Adipocyte (in vitro differentiated cells): ENCODE measurements at regions not wholly inside any gene's neighbourhood (a gene's known extent, or its start where the extent isn't known, plus 50 kb on each side); places are given as distances from the start of the nearest gene placed in this dataset.

Experiments used
- DNase-seq: peaks from one replicate; pipeline ENCODE4 v3.0.0-alpha.2; 2015; ENCODE audit warnings: low read depth
- H3K27me3 ChIP-seq: replicated peaks from 2 replicates; pipeline ENCODE4 v1.7.0; 2013; ENCODE audit warnings: mild to moderate bottlenecking, low read length, moderate library complexity; ENCODE audit not compliant: control insufficient read depth, insufficient read depth
- H3K36me3 ChIP-seq: 2 replicates; pipeline ENCODE4 v1.7.0; 2013; ENCODE audit warnings: low read length, mild to moderate bottlenecking, moderate library complexity; ENCODE audit not compliant: control insufficient read depth, insufficient read depth, severe bottlenecking
- H3K4me1 ChIP-seq: 2 replicates; pipeline ENCODE4 v1.7.0; 2013; ENCODE audit warnings: mild to moderate bottlenecking, low read length, moderate library complexity; ENCODE audit not compliant: control insufficient read depth, insufficient read depth
- H3K4me3 ChIP-seq: 2 replicates; pipeline ENCODE4 v1.7.0; 2013; ENCODE audit warnings: mild to moderate bottlenecking, low read length, moderate library complexity
- H3K9ac ChIP-seq: 2 replicates; pipeline ENCODE4 v1.7.0; 2013; ENCODE audit warnings: mild to moderate bottlenecking, low read length, moderate library complexity
- H3K9me3 ChIP-seq: 2 replicates; pipeline ENCODE4 v1.7.0; 2013; ENCODE audit warnings: mild to moderate bottlenecking, low read length, moderate library complexity; ENCODE audit not compliant: control insufficient read depth

GRCh38 chr1:222167896-222168295, 380.0 kb downstream of the HHIPL2 start:
- Histone ChIP-seq H3K9me3 (peaks cover 16% of the 10 kb centered on the region), H3K27me3 (no peaks in the 10 kb centered on the region), H3K4me1 (peaks cover 28% of the 10 kb centered on the region), H3K4me3 (no peak overlapping the region), H3K36me3 (no peaks in the 10 kb centered on the region), H3K9ac (no peak overlapping the region)
- DNase-seq, result no peak

GRCh38 chr1:222167111-222167510, 380.8 kb downstream of the HHIPL2 start:
- peak; percentile 68 for DNase-seq
- Histone ChIP-seq H3K9ac (no peak overlapping the region), H3K4me1 (peaks cover 28% of the 10 kb centered on the region), H3K27me3 (no peaks in the 10 kb centered on the region), H3K36me3 (no peaks in the 10 kb centered on the region), H3K9me3 (peaks cover 11% of the 10 kb centered on the region), H3K4me3 (no peak overlapping the region)

GRCh38 chr1:222165629-222166028, 382.3 kb downstream of the HHIPL2 start:
- Histone ChIP-seq H3K4me1 (peaks cover 28% of the 10 kb centered on the region), H3K9ac (peak overlapping the region; percentile 21), H3K27me3 (no peaks in the 10 kb centered on the region), H3K36me3 (no peaks in the 10 kb centered on the region), H3K4me3 (peak overlapping the region; percentile 1), H3K9me3 (peaks cover 7% of the 10 kb centered on the region)
- peak; percentile 42 for DNase-seq

GRCh38 chr1:222163895-222164294, 384.0 kb downstream of the HHIPL2 start:
- Histone ChIP-seq H3K9ac (no peak overlapping the region), H3K9me3 (no peaks in the 10 kb centered on the region), H3K4me3 (no peak overlapping the region), H3K27me3 (no peaks in the 10 kb centered on the region), H3K4me1 (peaks cover 28% of the 10 kb centered on the region), H3K36me3 (no peaks in the 10 kb centered on the region)
- no peak for DNase-seq

GRCh38 chr1:222161676-222162075, 386.2 kb downstream of the HHIPL2 start:
- no peak overlapping the region for H3K9ac ChIP-seq
- no peaks in the 10 kb centered on the region for H3K36me3 ChIP-seq
- peaks cover 12% of the 10 kb centered on the region for H3K9me3 ChIP-seq
- H3K27me3 ChIP-seq, result no peaks in the 10 kb centered on the region
- H3K4me3 ChIP-seq, result no peak overlapping the region
- peaks cover 15% of the 10 kb centered on the region for H3K4me1 ChIP-seq
- no peak for DNase-seq

GRCh38 chr1:222157612-222158011, 390.3 kb downstream of the HHIPL2 start:
- no peak overlapping the region for H3K4me3 ChIP-seq
- no peak overlapping the region for H3K9ac ChIP-seq
- DNase-seq, result no peak
- no peaks in the 10 kb centered on the region for H3K27me3 ChIP-seq
- H3K9me3 ChIP-seq, result peaks cover 12% of the 10 kb centered on the region
- no peaks in the 10 kb centered on the region for H3K4me1 ChIP-seq
- H3K36me3 ChIP-seq, result no peaks in the 10 kb centered on the region

GRCh38 chr1:222140206-222140605, 398.3 kb upstream of the DUSP10 start:
- Histone ChIP-seq H3K36me3 (no peaks in the 10 kb centered on the region), H3K4me3 (no peak overlapping the region), H3K9me3 (peaks cover 12% of the 10 kb centered on the region), H3K4me1 (no peaks in the 10 kb centered on the region), H3K9ac (no peak overlapping the region), H3K27me3 (no peaks in the 10 kb centered on the region)
- no peak for DNase-seq

- peaks cover 24% of the 10 kb centered on the region for H3K9me3 ChIP-seq
- H3K4me1 ChIP-seq, result no peaks in the 10 kb centered on the region
- H3K9ac ChIP-seq, result no peak overlapping the region
- H3K36me3 ChIP-seq, result no peaks in the 10 kb centered on the region
- DNase-seq, result no peak
- H3K4me3 ChIP-seq, result no peak overlapping the region
- no peaks in the 10 kb centered on the region for H3K27me3 ChIP-seq
These were observed 396.2 kb upstream of the DUSP10 start for GRCh38 chr1:222138095-222138494.

- DNase-seq, result no peak
- Histone ChIP-seq H3K9ac (no peak overlapping the region), H3K4me3 (no peak overlapping the region), H3K36me3 (no peaks in the 10 kb centered on the region), H3K27me3 (no peaks in the 10 kb centered on the region), H3K4me1 (no peaks in the 10 kb centered on the region), H3K9me3 (peaks cover 12% of the 10 kb centered on the region)
These were observed 395.0 kb upstream of the DUSP10 start for GRCh38 chr1:222136869-222137268.

GRCh38 chr1:222129041-222129440, 387.2 kb upstream of the DUSP10 start:
- no peaks in the 10 kb centered on the region for H3K4me1 ChIP-seq

GRCh38 chr1:222127526-222128152, 385.8 kb upstream of the DUSP10 start:
- Histone ChIP-seq H3K4me3 (no peak overlapping the region), H3K4me1 (no peaks in the 10 kb centered on the region), H3K36me3 (no peaks in the 10 kb centered on the region), H3K9ac (no peak overlapping the region), H3K9me3 (no peaks in the 10 kb centered on the region), H3K27me3 (no peaks in the 10 kb centered on the region)
- DNase-seq, result no peak

More at GRCh38 chr1:222129041-222129440, 387.2 kb upstream of the DUSP10 start:
- H3K36me3 ChIP-seq, result no peaks in the 10 kb centered on the region
- H3K9ac ChIP-seq, result no peak overlapping the region
- H3K9me3 ChIP-seq, result peaks cover 6% of the 10 kb centered on the region
- H3K27me3 ChIP-seq, result no peaks in the 10 kb centered on the region
- H3K4me3 ChIP-seq, result no peak overlapping the region
- no peak for DNase-seq

GRCh38 chr1:222127096-222127495, 385.2 kb upstream of the DUSP10 start:
- Histone ChIP-seq H3K27me3 (no peaks in the 10 kb centered on the region), H3K9me3 (no peaks in the 10 kb centered on the region), H3K4me1 (no peaks in the 10 kb centered on the region), H3K4me3 (no peak overlapping the region), H3K36me3 (no peaks in the 10 kb centered on the region), H3K9ac (no peak overlapping the region)
- no peak for DNase-seq
